NCI-H526 treated with DMSO at 0.1 percent for 48 hours (cell line): ENCODE measurements at regions not wholly inside any gene's neighbourhood (a gene's known extent, or its start where the extent isn't known, plus 50 kb on each side); places are given as distances from the start of the nearest gene placed in this dataset.

ENCODE experiments used
- DNase-seq: peaks from one replicate; lab custom pipeline; 2025; lab: John Stamatoyannopoulos, UW

- DNase-seq = no peak
Observed at GRCh38 chr2:120898496-120898895, 162.8 kb downstream of the GLI2 start.

DNA sequence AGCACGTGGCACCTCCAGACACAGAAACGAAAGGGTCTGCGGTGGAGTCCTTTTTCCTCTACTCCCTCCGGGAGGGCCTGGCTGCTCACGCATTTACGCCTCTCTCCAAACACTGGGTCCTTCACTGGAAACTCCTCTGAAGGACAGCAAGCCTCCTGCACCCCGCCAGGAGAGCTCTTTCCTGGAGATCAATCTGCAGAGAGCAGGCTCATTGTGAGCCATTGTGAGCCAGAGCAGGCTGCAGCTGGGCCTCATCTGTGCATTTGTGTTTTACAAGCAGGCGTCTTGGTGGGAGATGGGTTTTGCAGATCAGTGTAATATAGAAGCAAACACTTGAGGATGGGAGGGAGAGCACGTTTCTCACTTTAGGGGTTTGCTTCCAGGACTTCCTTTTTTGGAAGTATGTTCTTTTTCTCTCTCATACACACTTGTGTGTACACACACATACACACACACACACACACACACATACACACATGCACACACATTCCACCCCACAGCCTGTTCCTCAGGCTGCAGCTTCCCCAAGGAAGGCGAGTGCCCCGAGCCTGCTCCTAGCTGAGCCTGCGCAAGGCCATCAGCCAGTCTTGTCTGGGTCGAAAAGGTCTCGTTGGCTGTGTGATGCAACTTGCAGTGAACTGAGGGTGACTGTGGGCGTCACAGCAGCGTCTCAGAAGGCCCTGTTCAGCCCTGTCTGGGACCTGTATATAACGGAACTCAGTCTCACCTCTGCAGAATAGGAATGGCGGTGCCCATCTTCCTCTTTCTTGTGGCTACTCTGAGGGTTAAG, 163.5 kb downstream of the GLI2 start:
- DNase-seq = no peak

DNA sequence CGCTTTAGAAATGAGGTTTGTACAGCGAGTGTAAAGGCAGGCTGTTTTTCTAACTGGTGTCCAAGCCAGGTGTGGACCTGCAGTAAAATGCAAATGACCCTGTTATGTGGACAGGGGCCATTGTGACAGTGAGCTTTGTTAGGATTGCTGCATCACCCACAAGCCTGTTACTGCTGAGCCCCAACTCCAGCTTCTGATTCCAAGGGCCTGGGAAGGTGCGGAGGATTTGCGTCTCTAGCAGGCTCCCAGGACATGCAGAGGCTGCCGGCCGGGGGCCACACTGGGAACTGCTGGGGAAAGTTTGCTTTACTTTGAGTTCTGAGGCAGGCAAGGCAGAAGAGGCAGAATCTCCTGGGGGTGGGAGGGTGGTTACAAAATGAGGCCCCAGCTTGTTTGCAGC, 164.1 kb downstream of the GLI2 start:
- no peak for DNase-seq

DNA sequence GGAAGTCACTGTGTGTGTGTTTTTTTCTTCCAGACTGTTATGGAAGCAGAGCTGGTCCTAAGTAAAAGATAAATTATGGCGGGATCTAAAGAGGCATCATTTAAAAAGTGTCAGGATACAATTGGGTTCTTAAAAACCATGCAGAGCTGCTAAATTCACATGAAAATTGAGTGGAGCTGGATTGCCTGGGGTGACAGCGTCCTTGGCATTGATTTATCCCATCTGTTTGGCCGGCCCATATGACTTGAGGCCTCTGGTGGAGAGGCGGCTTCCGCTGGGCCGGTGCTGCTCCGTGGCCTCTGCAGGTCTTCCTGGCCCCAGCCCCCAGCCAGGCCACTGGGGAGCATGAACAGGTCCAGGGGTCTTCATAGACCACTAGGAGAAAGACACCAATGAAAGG, 165.5 kb downstream of the GLI2 start:
- no peak for DNase-seq

- DNase-seq = no peak
Observed at GRCh38 chr2:120902592-120902991, 166.9 kb downstream of the GLI2 start.

DNA sequence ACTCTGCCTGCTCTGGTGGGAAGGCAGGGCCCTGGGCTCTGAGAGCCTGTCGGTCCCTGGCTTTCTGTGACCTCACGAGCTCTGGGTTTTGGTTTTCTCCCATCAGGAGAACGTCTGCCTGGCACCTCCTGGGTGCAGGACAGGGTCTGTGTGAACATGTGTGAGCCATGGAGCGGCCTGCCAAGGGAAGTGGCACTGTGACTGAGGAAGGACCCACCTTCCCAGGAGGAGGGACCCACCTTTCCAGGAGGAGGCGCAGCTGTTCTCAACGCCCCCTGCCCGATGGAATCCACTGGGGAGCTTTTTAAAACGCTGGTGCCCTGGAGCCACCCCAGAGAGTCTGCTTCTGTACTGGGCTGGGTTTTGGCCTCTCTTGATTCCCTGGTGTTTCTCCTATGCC, 168.7 kb downstream of the GLI2 start:
- DNase-seq = no peak

DNA sequence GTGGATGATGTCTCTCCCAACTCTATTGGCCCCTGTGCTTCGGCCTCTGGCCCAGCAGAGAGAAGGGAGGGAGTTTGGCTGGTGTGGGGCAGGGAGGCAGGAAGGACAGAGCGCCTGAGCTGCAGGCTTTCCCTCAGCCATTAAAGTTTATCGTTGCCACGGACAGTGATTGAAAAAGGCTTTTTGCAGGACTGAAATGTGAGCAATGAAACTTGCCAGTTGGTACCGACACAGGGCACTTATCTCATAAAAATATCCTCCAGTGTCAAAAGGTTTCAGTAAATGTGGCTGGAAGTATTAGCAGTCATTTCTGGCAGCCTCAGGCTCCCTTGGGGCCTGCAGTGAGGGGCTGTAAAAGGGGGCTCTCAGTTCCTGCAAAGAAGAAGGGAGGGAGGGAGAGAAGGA, 169.2 kb downstream of the GLI2 start:
- DNase-seq = no peak

GRCh38 chr2:120905298-120905697, 169.6 kb downstream of the GLI2 start:
- DNase-seq = no peak

DNA sequence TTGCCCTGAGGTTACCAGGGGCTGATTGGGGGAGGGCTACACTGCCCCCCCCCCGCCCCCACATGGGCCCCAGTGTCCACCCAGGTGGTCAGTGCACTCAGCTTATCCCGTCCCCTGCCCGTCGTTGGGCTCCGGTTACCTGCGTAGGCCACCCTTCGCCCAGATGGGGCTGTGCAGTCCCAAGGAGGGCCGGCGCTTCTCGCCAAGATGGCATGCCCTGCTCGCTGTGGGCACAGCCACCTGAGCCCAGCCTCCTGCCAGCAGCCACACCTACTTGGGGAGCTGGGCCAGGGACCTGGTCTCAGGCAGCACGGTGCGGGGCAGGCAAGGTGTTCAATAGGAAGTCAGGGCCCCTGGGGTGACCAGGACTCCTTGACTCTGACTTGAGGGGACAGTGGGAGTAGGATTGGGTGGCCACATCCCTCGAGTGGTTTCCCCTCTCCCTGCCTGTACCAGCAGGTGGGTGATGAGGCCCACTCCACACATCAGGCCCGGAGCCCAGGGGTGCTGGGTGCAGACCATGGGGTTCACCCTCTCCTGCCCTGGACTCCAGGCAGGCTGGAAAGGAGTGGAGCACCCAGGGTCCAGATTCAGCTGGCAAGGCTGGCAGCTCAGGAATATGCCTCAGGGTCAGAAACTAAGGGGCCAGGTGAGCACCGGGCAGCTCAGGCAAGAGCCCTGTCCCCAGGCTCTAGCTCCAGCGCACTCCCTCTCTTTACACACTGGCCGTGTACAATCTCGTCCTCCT, 170.3 kb downstream of the GLI2 start:
- no peak for DNase-seq

DNA sequence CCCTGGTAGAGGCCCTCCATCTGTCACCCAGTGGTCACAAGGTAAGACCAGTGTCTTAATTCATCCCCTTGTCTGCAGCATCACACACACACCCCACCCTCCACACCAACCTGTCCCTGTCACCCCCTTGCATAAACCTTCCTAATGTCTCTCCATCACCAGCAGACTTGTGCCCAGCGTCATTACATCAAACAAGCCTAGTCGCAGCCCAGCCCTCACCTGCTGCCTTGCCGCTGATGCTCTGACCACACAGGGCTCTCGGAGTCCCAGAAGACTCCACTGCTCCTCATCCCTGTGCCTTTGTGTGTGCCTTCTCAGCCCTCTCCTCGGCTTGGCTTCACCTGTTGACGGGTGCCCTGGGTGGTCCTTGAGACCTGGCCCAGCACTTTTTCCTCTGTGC, 171.2 kb downstream of the GLI2 start:
- no peak for DNase-seq

DNA sequence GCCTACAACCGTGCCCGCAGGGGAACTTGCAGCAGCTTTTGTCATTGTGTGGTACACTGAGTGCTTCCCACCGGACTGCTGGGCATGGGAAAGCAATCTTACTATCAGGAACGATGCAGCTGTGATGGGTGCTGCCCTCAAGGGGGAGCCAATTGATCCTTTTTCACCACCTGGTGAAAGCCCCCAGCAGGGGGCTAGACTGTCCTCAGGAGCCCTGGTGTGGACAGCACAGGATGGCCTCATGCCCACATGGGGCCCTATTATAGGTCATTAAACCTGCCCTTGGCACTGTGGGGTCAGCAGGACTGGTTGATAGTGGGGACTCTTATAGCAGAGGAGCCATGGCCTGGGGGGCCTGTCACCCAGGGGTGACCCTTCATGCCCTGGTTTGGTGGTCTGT, 172.2 kb downstream of the GLI2 start:
- no peak for DNase-seq

GRCh38 chr2:120908314-120908975, 172.8 kb downstream of the GLI2 start:
- DNase-seq = no peak

DNA sequence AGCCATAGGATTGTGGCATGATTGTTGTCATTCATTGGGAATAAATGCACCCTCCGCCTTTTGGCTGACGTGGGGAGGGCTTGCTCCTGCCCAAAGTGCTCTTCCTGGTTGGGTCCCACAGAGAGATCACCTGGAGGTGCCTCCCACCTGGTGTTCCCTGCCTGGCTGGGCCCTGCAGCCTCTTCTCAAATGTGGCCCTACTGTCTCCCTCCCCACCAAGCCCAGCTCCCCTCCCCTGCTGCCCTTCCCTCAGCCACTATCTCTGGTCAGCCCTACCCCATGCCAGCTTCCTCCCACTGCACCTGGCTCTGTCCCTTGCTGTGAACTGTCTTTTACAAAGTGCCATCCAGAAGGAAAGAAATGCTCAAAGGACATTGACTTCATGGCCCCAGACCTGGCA, 173.4 kb downstream of the GLI2 start:
- DNase-seq = no peak

DNA sequence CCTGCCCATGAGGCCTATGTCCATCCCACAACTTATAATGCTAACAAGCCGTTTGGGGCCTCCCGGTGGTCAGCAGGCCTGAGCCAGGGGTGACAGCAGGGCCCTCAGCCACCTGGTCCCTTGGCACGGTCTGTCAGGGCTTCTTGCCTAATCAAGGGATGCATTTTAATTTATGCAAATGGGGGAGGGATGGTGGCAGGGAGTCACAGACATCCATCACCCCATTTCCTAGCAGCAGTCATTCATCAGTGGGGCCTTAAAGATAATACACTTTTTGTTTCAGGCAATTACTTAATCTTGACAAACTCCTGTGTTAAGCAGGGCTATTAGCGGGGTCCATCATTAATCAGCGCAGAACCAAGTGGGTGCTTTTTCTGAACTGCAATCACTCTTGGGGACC, 174.5 kb downstream of the GLI2 start:
- DNase-seq = no peak

DNA sequence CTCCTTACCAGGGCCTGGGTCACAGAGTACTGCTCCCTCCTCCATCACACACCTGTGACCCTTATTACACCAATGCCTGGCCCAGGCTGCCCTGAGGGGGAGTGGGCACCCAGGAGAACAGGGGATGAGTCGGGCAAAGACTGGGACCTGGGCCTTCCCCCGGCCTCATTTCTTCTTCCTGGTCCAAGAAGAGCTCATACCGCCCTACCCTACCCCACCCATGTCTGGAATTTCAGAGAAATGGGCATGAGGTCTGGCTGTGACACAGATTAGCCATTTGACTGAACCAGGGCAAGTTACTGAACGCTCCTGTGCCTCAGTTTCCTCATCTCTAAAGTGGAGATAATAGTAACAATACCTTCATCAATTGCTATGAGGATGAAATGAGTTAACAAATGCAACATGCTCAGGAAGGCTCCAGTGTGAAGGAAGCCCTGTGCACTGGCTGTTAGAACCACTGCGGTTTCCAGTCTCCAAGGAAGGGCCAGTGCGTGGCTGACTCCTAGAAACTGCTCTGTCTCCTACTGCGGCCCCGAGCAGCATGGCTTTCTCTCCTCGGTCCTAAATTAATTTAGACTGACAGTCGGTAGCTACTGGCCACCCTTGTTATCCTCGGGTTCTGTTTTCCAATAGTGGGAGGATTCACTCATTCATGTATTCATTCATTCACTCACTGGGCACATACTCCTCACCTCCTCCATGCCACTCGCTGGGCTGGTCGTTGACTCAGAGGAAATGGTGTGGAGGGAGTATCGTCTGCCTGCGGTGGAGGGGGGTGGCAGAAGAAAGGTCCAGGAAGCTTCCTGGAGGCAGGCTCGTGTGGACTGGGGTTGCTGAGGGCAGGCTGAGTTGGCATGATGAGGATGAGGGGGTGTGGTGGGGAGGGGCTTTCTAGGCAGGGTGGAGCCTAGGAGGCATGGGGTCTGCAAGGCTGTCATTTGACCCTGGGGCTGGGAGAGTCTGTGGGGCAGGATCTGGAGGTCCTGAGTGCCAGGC, 175.6 kb downstream of the GLI2 start:
- DNase-seq = no peak

DNA sequence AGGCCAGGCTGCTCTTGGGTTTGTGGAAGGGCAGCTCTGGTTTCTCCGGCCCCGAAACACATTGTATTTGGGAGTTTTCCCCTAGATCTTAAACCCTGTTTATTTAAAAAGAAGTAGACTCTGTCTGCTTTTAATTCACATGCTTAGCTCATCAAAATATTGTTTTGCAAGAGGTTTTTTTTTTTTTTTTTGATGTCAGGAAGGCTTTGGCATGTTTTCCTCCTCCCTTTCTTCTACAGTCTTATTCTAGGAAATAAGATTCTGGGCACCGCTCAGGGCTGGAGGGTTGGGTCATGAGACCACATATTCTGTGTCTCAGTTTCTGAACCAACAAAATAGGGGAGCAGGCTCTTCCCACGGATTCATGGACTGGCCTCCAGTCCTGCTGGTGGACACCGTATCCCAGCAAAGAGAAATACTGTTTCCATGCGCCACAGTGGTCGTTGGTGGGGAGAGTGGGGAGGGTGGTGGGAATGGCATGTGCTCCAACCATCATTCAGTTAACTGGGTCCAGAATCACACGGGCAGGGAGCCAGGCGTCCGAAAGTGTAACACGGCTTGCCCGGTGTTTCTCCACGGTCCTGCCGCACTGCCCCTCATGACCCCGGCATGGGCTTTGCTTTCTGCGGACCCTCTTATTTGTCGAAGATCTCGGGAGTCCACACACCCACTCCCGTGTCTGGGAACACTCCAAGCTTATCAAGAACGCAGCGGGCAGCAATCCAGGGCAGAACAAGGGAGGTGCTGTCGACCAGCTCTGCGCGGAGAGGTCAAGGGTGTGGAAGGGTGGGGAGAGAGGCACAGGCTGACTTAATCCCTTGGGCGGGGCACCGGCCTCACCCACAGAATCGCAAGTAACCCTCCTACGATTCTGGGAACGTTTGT, 176.7 kb downstream of the GLI2 start:
- DNase-seq = no peak

GRCh38 chr2:120913972-120914838, 178.5 kb downstream of the GLI2 start:
- no peak for DNase-seq

- DNase-seq = no peak
Observed at GRCh38 chr2:120914839-120915521, 179.3 kb downstream of the GLI2 start.

DNA sequence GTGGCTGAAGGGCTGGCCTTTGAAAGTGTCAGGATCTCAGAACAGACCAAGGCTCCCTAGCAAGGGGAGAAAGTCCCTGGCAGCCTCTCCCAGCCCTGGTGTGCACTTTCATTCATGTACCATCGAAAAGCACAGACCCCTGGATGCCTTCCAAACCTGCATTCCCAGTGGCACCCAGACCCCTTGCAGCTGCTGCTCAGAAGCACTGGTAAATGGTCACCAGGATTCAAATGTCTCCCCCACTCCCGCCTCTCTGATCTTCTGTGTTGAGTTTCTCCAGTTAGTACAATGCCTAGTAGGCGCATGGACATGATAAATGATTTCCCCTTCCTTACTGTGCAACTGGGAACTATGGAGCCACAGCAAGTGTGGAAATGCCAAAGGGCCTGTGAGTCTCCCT, 180.0 kb downstream of the GLI2 start:
- DNase-seq = no peak
